Spleen (tissue), 11 donors: ENCODE measurements at regions not wholly inside any gene's neighbourhood (a gene's known extent, or its start where the extent isn't known, plus 50 kb on each side); places are given as distances from the start of the nearest gene placed in this dataset.

Source experiments
- DNase-seq: peaks from one replicate; pipeline ENCODE4 v3.0.0-alpha.2; 2020
- H3K27ac ChIP-seq, 8 donors: fragments of 200-600 bp; sonication (generic) in 7 of 8; 1 replicate in 4 of 8; 2 replicates in 4 of 8; pipeline versions ENCODE4 v1.5.0 to v1.8.0; 2016 to 2021; ENCODE audit warnings: inconsistent platforms in 4 of 8, mild to moderate bottlenecking in 4 of 8, moderate library complexity in 1 of 8
- H3K27me3 ChIP-seq, 7 donors: fragments of 200-600 bp; sonication (generic) in 6 of 7; replicated peaks in 1 of 7; 1 replicate in 4 of 7; 2 replicates in 3 of 7; pipeline versions ENCODE4 v1.5.0 to v1.8.0; 2016 to 2021; ENCODE audit warnings: inconsistent platforms in 3 of 7, mild to moderate bottlenecking in 1 of 7
- H3K36me3 ChIP-seq, 6 donors: fragments of 200-600 bp; sonication (generic) in 5 of 6; 1 replicate in 4 of 6; 2 replicates in 2 of 6; pipeline versions ENCODE4 v1.5.0 to v1.8.0; 2016 to 2021; ENCODE audit warnings: inconsistent platforms in 2 of 6
- H3K4me1 ChIP-seq, 6 donors: fragments of 200-600 bp; sonication (generic) in 5 of 6; 1 replicate in 3 of 6; 2 replicates in 3 of 6; pipeline versions ENCODE4 v1.5.0 to v1.8.0; 2016 to 2021; ENCODE audit warnings: inconsistent platforms in 3 of 6
- H3K4me3 ChIP-seq, 8 donors: fragments of 200-600 bp; sonication (generic) in 7 of 8; 1 replicate in 4 of 8; 2 replicates in 4 of 8; pipeline versions ENCODE4 v1.5.0 to v1.8.0; 2016 to 2021; ENCODE audit warnings: inconsistent platforms in 4 of 8, mild to moderate bottlenecking in 4 of 8, moderate library complexity in 2 of 8
- H3K9me3 ChIP-seq, 8 donors: fragments of 200-600 bp; sonication (generic) in 7 of 8; 1 replicate in 4 of 8; 2 replicates in 4 of 8; pipeline versions ENCODE4 v1.5.0 to v1.8.0; 2016 to 2021; ENCODE audit warnings: inconsistent platforms in 4 of 8
- CTCF ChIP-seq, 11 experiments: fragments of 200-600 bp in 7 of 11; fragments of 450-650 bp in 4 of 11; sonication (generic) in 4 of 11; IDR thresholded peaks in 8 of 11; conservative IDR thresholded peaks in 3 of 11; 1 replicate in 7 of 11; 2 replicates in 4 of 11; pipeline versions ENCODE4 v1.4.0 to v1.8.0; 2016 to 2021; ENCODE audit warnings: antibody characterized with exemption in 11 of 11, inconsistent platforms in 4 of 11, mild to moderate bottlenecking in 1 of 11
- POLR2A ChIP-seq, 3 donors: fragments of 450-650 bp; IDR thresholded peaks; one replicate each; pipeline ENCODE4 v1.5.1; 2017; ENCODE audit warnings: antibody characterized with exemption in 3 of 3, mild to moderate bottlenecking in 1 of 3
- POLR2AphosphoS5 ChIP-seq, 3 donors: sonication (generic); formaldehyde crosslinking; IDR thresholded peaks; one replicate each; pipeline ENCODE4 v1.5.1; 2017; ENCODE audit warnings: antibody characterized with exemption in 3 of 3
- WGBS, 5 donors: extraction: QIAGEN DNeasy Blood & Tissue Kit in 3 of 5; methylation state at CpG; one replicate each; pipeline versions ENCODE4 v1.1.5 to v1.1.7; 2013 to 2018; 5-methylcytosine and 5-hydroxymethylcytosine counted together
- intact Hi-C: fragments of 100-400 bp; cut with DNase I; formaldehyde crosslinking; loops from one replicate; pipeline ENCODE4 v1.15.0; 2023; ENCODE audit warnings: low total_unique reads
- donor health status: healthy with polysubstance abuse.
- donor health status: DM: no; HTN: no; CAD: no; lungs with moderate emphysema.
- donor health status: DM: no; HTN: no; CAD: no.
- donor health status: Bipolar disorder and iron deficiency.
- donor health status: healthy.
- donor health status: DM: no; HTN: no; CAD: no.
- donor health status: DM: yes; HTN: yes; CAD: no.

GRCh38 chr2:166614503-166614902 lies 120.5 kb upstream of the SCN7A start:
- Histone ChIP-seq H3K4me3 (no peak overlapping the region), H3K36me3 (no peaks in the 10 kb centered on the region), H3K4me1 (peaks cover 0 to 9% (median 0%) of the 10 kb centered on the region in 6 donors), H3K27ac (no peak overlapping the region), H3K27me3 (peaks cover 0 to 6% (median 0%) of the 10 kb centered on the region in 7 donors), H3K9me3 (peaks cover 0 to 10% (median 4%) of the 10 kb centered on the region in 8 donors)
- intact Hi-C loops, result no loop called here
- no peak for DNase-seq
- TF ChIP-seq POLR2AphosphoS5 (IDR thresholded peaks at IDR 0.05) (no peak), CTCF (IDR thresholded peaks at IDR 0.05 in 8 of 11, conservative IDR thresholded peaks at IDR 0.05 in 3 of 11) (no peak), POLR2A (IDR thresholded peaks at IDR 0.05) (no peak)

- Histone ChIP-seq H3K9me3 (peaks cover 0 to 10% (median 4%) of the 10 kb centered on the region in 8 donors), H3K36me3 (no peaks in the 10 kb centered on the region), H3K27ac (no peak overlapping the region), H3K4me1 (peaks cover 0 to 9% (median 0%) of the 10 kb centered on the region in 6 donors), H3K27me3 (peaks cover 0 to 6% (median 0%) of the 10 kb centered on the region in 7 donors), H3K4me3 (no peak overlapping the region)
- 59 to 75% (median 73%) methylated on average over 4 of the region's 4 CpGs for WGBS, 5 donors
- intact Hi-C loops, result no loop called here
- no peak for TF ChIP-seq POLR2AphosphoS5 (IDR thresholded peaks at IDR 0.05)
- no peak for TF ChIP-seq POLR2A (IDR thresholded peaks at IDR 0.05)
- no peak for DNase-seq
Observed at GRCh38 chr2:166614029-166614428, 120.0 kb upstream of the SCN7A start.

- DNase-seq, result no peak
- peaks cover 0 to 10% (median 4%) of the 10 kb centered on the region in 8 donors for H3K9me3 ChIP-seq
- intact Hi-C loops, result no loop called here
- 93 to 95% (median 94%) methylated on average over 1 of the region's 1 CpG for WGBS, 5 donors
- no peaks in the 10 kb centered on the region for H3K36me3 ChIP-seq
- H3K4me1 ChIP-seq, result peaks cover 0 to 9% (median 0%) of the 10 kb centered on the region in 6 donors
- TF ChIP-seq POLR2A (IDR thresholded peaks at IDR 0.05), result no peak
- TF ChIP-seq POLR2AphosphoS5 (IDR thresholded peaks at IDR 0.05), result no peak
- no peak for TF ChIP-seq CTCF (IDR thresholded peaks at IDR 0.05 in 8 of 11, conservative IDR thresholded peaks at IDR 0.05 in 3 of 11)
- no peak overlapping the region for H3K27ac ChIP-seq
- peaks cover 0 to 6% (median 0%) of the 10 kb centered on the region in 7 donors for H3K27me3 ChIP-seq
- no peak overlapping the region for H3K4me3 ChIP-seq
Observed at GRCh38 chr2:166613226-166613625, 119.2 kb upstream of the SCN7A start.

GRCh38 chr2:166612214-166612613 lies 118.2 kb upstream of the SCN7A start:
- no peak overlapping the region for H3K4me3 ChIP-seq
- DNase-seq, result no peak
- TF ChIP-seq POLR2AphosphoS5 (IDR thresholded peaks at IDR 0.05) (no peak), POLR2A (IDR thresholded peaks at IDR 0.05) (no peak), CTCF (IDR thresholded peaks at IDR 0.05 in 8 of 11, conservative IDR thresholded peaks at IDR 0.05 in 3 of 11) (no peak)
- H3K9me3 ChIP-seq, result peaks cover 0 to 9% (median 2%) of the 10 kb centered on the region in 8 donors
- WGBS, 5 donors, result 85 to 91% (median 90%) methylated on average over 6 of the region's 6 CpGs
- H3K27me3 ChIP-seq, result peaks cover 0 to 6% (median 0%) of the 10 kb centered on the region in 7 donors
- intact Hi-C loops, result no loop called here
- no peak overlapping the region for H3K27ac ChIP-seq
- no peaks in the 10 kb centered on the region for H3K36me3 ChIP-seq
- peaks cover 0 to 9% (median 0%) of the 10 kb centered on the region in 6 donors for H3K4me1 ChIP-seq

GRCh38 chr2:166610913-166611305 lies 116.9 kb upstream of the SCN7A start:
- intact Hi-C loops, result no loop called here
- WGBS, 5 donors, result 25 to 57% (median 43%) methylated on average over 5 of the region's 5 CpGs
- H3K27ac ChIP-seq, result no peak overlapping the region
- peaks cover 0 to 5% (median 0%) of the 10 kb centered on the region in 8 donors for H3K9me3 ChIP-seq
- DNase-seq, result no peak
- H3K4me1 ChIP-seq, result peaks cover 0 to 9% (median 0%) of the 10 kb centered on the region in 6 donors
- H3K36me3 ChIP-seq, result no peaks in the 10 kb centered on the region
- peak overlapping the region in 1 of 8 donors; percentile 22 for H3K4me3 ChIP-seq
- peaks cover 0 to 6% (median 0%) of the 10 kb centered on the region in 7 donors for H3K27me3 ChIP-seq
- TF ChIP-seq POLR2AphosphoS5 (IDR thresholded peaks at IDR 0.05), result no peak
- no peak for TF ChIP-seq CTCF (IDR thresholded peaks at IDR 0.05 in 8 of 11, conservative IDR thresholded peaks at IDR 0.05 in 3 of 11)
- no peak for TF ChIP-seq POLR2A (IDR thresholded peaks at IDR 0.05)
